ENCODE measurements at regions not wholly inside any gene's neighbourhood (a gene's known extent, or its start where the extent isn't known, plus 50 kb on each side); places are given as distances from the start of the nearest gene placed in this dataset.

- no peak for TF ChIP-seq POLR2A (IDR thresholded peaks at IDR 0.05)
- TF ChIP-seq, protein P1, sequence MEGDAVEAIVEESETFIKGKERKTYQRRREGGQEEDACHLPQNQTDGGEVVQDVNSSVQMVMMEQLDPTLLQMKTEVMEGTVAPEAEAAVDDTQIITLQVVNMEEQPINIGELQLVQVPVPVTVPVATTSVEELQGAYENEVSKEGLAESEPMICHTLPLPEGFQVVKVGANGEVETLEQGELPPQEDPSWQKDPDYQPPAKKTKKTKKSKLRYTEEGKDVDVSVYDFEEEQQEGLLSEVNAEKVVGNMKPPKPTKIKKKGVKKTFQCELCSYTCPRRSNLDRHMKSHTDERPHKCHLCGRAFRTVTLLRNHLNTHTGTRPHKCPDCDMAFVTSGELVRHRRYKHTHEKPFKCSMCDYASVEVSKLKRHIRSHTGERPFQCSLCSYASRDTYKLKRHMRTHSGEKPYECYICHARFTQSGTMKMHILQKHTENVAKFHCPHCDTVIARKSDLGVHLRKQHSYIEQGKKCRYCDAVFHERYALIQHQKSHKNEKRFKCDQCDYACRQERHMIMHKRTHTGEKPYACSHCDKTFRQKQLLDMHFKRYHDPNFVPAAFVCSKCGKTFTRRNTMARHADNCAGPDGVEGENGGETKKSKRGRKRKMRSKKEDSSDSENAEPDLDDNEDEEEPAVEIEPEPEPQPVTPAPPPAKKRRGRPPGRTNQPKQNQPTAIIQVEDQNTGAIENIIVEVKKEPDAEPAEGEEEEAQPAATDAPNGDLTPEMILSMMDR (IDR thresholded peaks at IDR 0.05): no peak
- Histone ChIP-seq H3K9me3 (peaks cover 0 to 10% (median 0%) of the 10 kb centered on the region in 12 donors), H3K4me1 (no peaks in the 10 kb centered on the region), H3K27ac (no peak overlapping the region), H3K4me3 (no peak overlapping the region), H3K36me3 (no peaks in the 10 kb centered on the region), H3K27me3 (no peaks in the 10 kb centered on the region)
- 71 to 85% (median 82%) methylated on average over 3 of the region's 3 CpGs for WGBS, 4 donors
- intact Hi-C loops (cut with DNase I): no loop called here
- DNase-seq (no peak), ATAC-seq (no peak)
These were observed 1769.0 kb upstream of the NUDT12 start for GRCh38 chr5:105331558-105331957.

GRCh38 chr5:105330185-105330584, 1767.6 kb upstream of the NUDT12 start:
- intact Hi-C loops (cut with DNase I): no loop called here
- no peak for DNase-seq
- ATAC-seq: no peak
- no peak overlapping the region for H3K27ac ChIP-seq
- H3K27me3 ChIP-seq: no peaks in the 10 kb centered on the region
- TF ChIP-seq, protein P1 (IDR thresholded peaks at IDR 0.05): no peak
- no peak for TF ChIP-seq POLR2A (IDR thresholded peaks at IDR 0.05)
- H3K4me1 ChIP-seq: no peaks in the 10 kb centered on the region
- H3K4me3 ChIP-seq: no peak overlapping the region
- H3K36me3 ChIP-seq: no peaks in the 10 kb centered on the region
- H3K9me3 ChIP-seq: peaks cover 0 to 7% (median 0%) of the 10 kb centered on the region in 12 donors
- 75 to 89% (median 84%) methylated on average over 1 of the region's 1 CpG for WGBS, 4 donors

DNA sequence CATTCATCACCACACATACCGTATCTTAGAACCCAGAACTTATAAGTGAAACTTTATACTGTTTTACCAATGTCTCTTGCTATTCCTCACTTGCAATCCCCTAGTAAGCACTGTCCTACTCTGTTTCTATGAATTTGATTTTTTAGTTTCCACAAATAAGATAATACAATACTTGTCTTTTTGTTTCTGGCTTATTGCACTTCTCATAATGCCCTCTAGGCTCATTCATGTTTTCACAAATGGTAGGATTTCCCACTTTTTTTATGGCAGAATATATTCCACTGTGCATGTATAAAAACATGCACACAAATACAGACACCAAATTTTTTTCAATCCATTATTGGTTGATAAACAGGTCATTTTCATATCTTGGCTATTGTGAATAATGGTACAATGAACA, 1742.3 kb upstream of the NUDT12 start:
- ATAC-seq: no peak
- 91 to 98% (median 93%) methylated on average over 1 of the region's 1 CpG for WGBS, 4 donors

GRCh38 chr5:105288946-105289345, 1726.4 kb upstream of the NUDT12 start:
- H3K36me3 ChIP-seq: no peaks in the 10 kb centered on the region
- H3K4me3 ChIP-seq: no peak overlapping the region
- H3K27me3 ChIP-seq: no peaks in the 10 kb centered on the region
- peak in 1 of 4 donors; percentile 42 for ATAC-seq
- H3K4me1 ChIP-seq: no peaks in the 10 kb centered on the region
- TF ChIP-seq, protein P1 (IDR thresholded peaks at IDR 0.05): no peak
- TF ChIP-seq POLR2A (IDR thresholded peaks at IDR 0.05): no peak
- no peak overlapping the region for H3K27ac ChIP-seq
- intact Hi-C loops (cut with DNase I): no loop called here
- H3K9me3 ChIP-seq: no peaks in the 10 kb centered on the region
- DNase-seq: no peak

More for the DNA sequence above, 1742.3 kb upstream of the NUDT12 start:
- DNase-seq: no peak
- peaks cover 0 to 12% (median 0%) of the 10 kb centered on the region in 12 donors for H3K9me3 ChIP-seq
- no peaks in the 10 kb centered on the region for H3K27me3 ChIP-seq
- intact Hi-C loops (cut with DNase I): no loop called here
- no peaks in the 10 kb centered on the region for H3K36me3 ChIP-seq
- no peaks in the 10 kb centered on the region for H3K4me1 ChIP-seq
- TF ChIP-seq, protein P1 (IDR thresholded peaks at IDR 0.05): no peak
- TF ChIP-seq POLR2A (IDR thresholded peaks at IDR 0.05): no peak
- H3K4me3 ChIP-seq: no peak overlapping the region
- H3K27ac ChIP-seq: no peak overlapping the region
